IMR-90 (cell line): ENCODE measurements at regions not wholly inside any gene's neighbourhood (a gene's known extent, or its start where the extent isn't known, plus 50 kb on each side); places are given as distances from the start of the nearest gene placed in this dataset.

Experiments
- ATAC-seq: fragments of 200-7000 bp; cut with Tn5 transposase; 2 replicates; pipeline ENCODE4 v1.9.1; 2020; ENCODE audit warnings: low read depth, mild to moderate bottlenecking, moderate library complexity
- BruUV-seq: library from RNA; stranded (reverse); fragments of 400-500 nt; replicated peaks from 2 replicates; lab custom pipeline; 2021; lab: Mats Ljungman, UMichigan
- CTCF ChIA-PET: fragments of 300-600 bp; formaldehyde crosslinking; extraction: SDS; loops from one replicate; lab custom pipeline; 2021; ENCODE audit warnings: antibody characterized with exemption; lab: Yijun Ruan, JAX
- POLR2A ChIA-PET: fragments of 300-600 bp; sonication (Branson Sonifier 250); formaldehyde crosslinking; loops from one replicate; lab custom pipeline; 2022; ENCODE audit warnings: antibody characterized with exemption; ENCODE audit not compliant: unreplicated experiment; lab: Charles Lee
- DNase-seq: peaks from one replicate; pipeline ENCODE4 v3.0.0; 2013
- H2AFZ ChIP-seq: replicated peaks from 2 replicates; pipeline ENCODE3; 2013; ENCODE audit warnings: low read length, mild to moderate bottlenecking; ENCODE audit not compliant: poor library complexity
- H2AK5ac ChIP-seq: 2 replicates; pipeline ENCODE4 v1.6.1; 2013; ENCODE audit warnings: low read depth, low read length, inconsistent platforms
- H2AK9ac ChIP-seq: replicated peaks from 2 replicates; pipeline ENCODE3; 2013; ENCODE audit warnings: mild to moderate bottlenecking, low read depth, low read length, moderate library complexity; ENCODE audit not compliant: poor library complexity
- H2BK120ac ChIP-seq: 2 replicates; pipeline ENCODE4 v1.6.1; 2013; ENCODE audit warnings: low read depth, low read length, inconsistent platforms
- H2BK15ac ChIP-seq: 3 replicates; pipeline ENCODE4 v1.6.1; 2013; ENCODE audit warnings: low read depth, low read length, inconsistent platforms
- H2BK20ac ChIP-seq: 2 replicates; pipeline ENCODE4 v1.6.1; 2013; ENCODE audit warnings: low read depth, mild to moderate bottlenecking, inconsistent platforms, low read length, moderate library complexity
- H2BK5ac ChIP-seq: 2 replicates; pipeline ENCODE4 v1.6.1; 2013; ENCODE audit warnings: mild to moderate bottlenecking, low read depth, low read length, inconsistent platforms; ENCODE audit not compliant: poor library complexity, severe bottlenecking
- H3K14ac ChIP-seq: replicated peaks from 2 replicates; pipeline ENCODE4 v1.6.1; 2013; ENCODE audit warnings: low read depth, low read length, inconsistent platforms
- H3K18ac ChIP-seq: 2 replicates; pipeline ENCODE4 v1.6.1; 2013; ENCODE audit warnings: low read depth, low read length, control low read depth
- H3K23ac ChIP-seq: 2 replicates; pipeline ENCODE4 v1.6.1; 2013; ENCODE audit warnings: low read depth, low read length, inconsistent platforms
- H3K27ac ChIP-seq: 2 replicates; pipeline ENCODE4 v1.5.1; 2013; ENCODE audit warnings: mild to moderate bottlenecking, control low read depth, low read length; ENCODE audit not compliant: insufficient read depth
- H3K27me3 ChIP-seq: 2 replicates; pipeline ENCODE4 v1.6.1; 2013; ENCODE audit warnings: low read length; ENCODE audit not compliant: control insufficient read depth, insufficient read depth
- H3K36me3 ChIP-seq: 2 replicates; pipeline ENCODE4 v1.6.1; 2013; ENCODE audit warnings: low read length, mixed read lengths; ENCODE audit not compliant: control insufficient read depth, insufficient read depth
- H3K4ac ChIP-seq: 2 replicates; pipeline ENCODE4 v1.6.1; 2013; ENCODE audit warnings: low read depth, low read length, inconsistent platforms
- H3K4me1 ChIP-seq: 2 replicates; pipeline ENCODE4 v1.6.1; 2013; ENCODE audit warnings: low read length, mixed read lengths; ENCODE audit not compliant: control insufficient read depth, insufficient read depth
- H3K4me2 ChIP-seq: 2 replicates; pipeline ENCODE4 v1.6.1; 2013; ENCODE audit warnings: low read depth, mild to moderate bottlenecking, control low read depth, low read length, moderate library complexity
- H3K4me3 ChIP-seq: 2 replicates; pipeline ENCODE4 v1.5.1; 2013; ENCODE audit warnings: low read depth, mild to moderate bottlenecking, control low read depth, low read length, moderate library complexity; ENCODE audit not compliant: insufficient read depth
- H3K56ac ChIP-seq: 2 replicates; pipeline ENCODE4 v1.6.1; 2013; ENCODE audit warnings: low read length, inconsistent platforms; ENCODE audit not compliant: insufficient read depth; ENCODE audit errors: extremely low read depth
- H3K79me1 ChIP-seq, 2 experiments: 2 replicates each; pipeline ENCODE4 v1.6.1; 2013; ENCODE audit warnings: low read length in 2 of 2, inconsistent platforms in 1 of 2, low read depth in 1 of 2
- H3K9ac ChIP-seq: 2 replicates; pipeline ENCODE4 v1.6.1; 2013; ENCODE audit warnings: low read depth, low read length, control low read depth
- H3K9me1 ChIP-seq: 2 replicates; pipeline ENCODE4 v1.6.1; 2013; ENCODE audit warnings: low read length, inconsistent platforms; ENCODE audit not compliant: insufficient read depth
- H3K9me3 ChIP-seq: 2 replicates; pipeline ENCODE4 v1.6.1; 2013; ENCODE audit warnings: low read length; ENCODE audit not compliant: control insufficient read depth, insufficient read depth
- H4K20me1 ChIP-seq: 2 replicates; pipeline ENCODE4 v1.6.1; 2013; ENCODE audit warnings: low read length, inconsistent platforms; ENCODE audit not compliant: insufficient read depth
- H4K5ac ChIP-seq: 2 replicates; pipeline ENCODE4 v1.6.1; 2013; ENCODE audit warnings: mild to moderate bottlenecking, low read depth, low read length, control low read depth
- H4K8ac ChIP-seq, 2 experiments: 2 replicates each; pipeline ENCODE4 v1.6.1; 2013; ENCODE audit warnings: low read depth in 2 of 2, low read length in 2 of 2, control low read depth in 1 of 2, inconsistent platforms in 1 of 2
- H4K91ac ChIP-seq: 2 replicates; pipeline ENCODE4 v1.6.1; 2013; ENCODE audit warnings: low read depth, low read length, inconsistent platforms; ENCODE audit not compliant: insufficient read depth
- BHLHE40 ChIP-seq: fragments of 150-350 bp; IDR thresholded peaks from 2 replicates; pipeline ENCODE4 v1.6.1; 2016; ENCODE audit warnings: mild to moderate bottlenecking, low read depth, low read length
- CEBPB ChIP-seq: IDR thresholded peaks from 2 replicates; pipeline ENCODE4 v1.6.1; 2012; ENCODE audit warnings: low read depth, low read length, improper control_type of control experiment
- CHD1 ChIP-seq: IDR thresholded peaks from 2 replicates; pipeline ENCODE4 v1.6.1; 2012; ENCODE audit warnings: low read depth, low read length, improper control_type of control experiment
- CTCF ChIP-seq: conservative IDR thresholded peaks from 2 replicates; pipeline ENCODE4 v1.5.1; 2012; ENCODE audit warnings: mild to moderate bottlenecking, low read depth, low read length, improper control_type of control experiment
- ELK1 ChIP-seq: fragments of 150-350 bp; IDR thresholded peaks from 2 replicates; pipeline ENCODE4 v1.6.1; 2016; ENCODE audit warnings: low read depth, mild to moderate bottlenecking, low read length, moderate library complexity, borderline replicate concordance
- FOS ChIP-seq: fragments of 150-350 bp; IDR thresholded peaks from 2 replicates; pipeline ENCODE4 v1.6.1; 2016; ENCODE audit warnings: low read depth, low read length
- MAFK ChIP-seq: IDR thresholded peaks from 2 replicates; pipeline ENCODE4 v1.6.1; 2012; ENCODE audit warnings: low read depth, low read length, improper control_type of control experiment
- MAZ ChIP-seq: IDR thresholded peaks from 2 replicates; pipeline ENCODE4 v1.6.1; 2012; ENCODE audit warnings: low read depth, mild to moderate bottlenecking, low read length, improper control_type of control experiment, moderate library complexity, borderline replicate concordance
- MXI1 ChIP-seq: IDR thresholded peaks from 2 replicates; pipeline ENCODE4 v1.6.1; 2012; ENCODE audit warnings: low read depth, mild to moderate bottlenecking, low read length, moderate library complexity, borderline replicate concordance
- NFE2L2 ChIP-seq: fragments of 150-350 bp; IDR thresholded peaks from 2 replicates; pipeline ENCODE4 v1.6.1; 2016; ENCODE audit warnings: low read depth, mild to moderate bottlenecking, low read length
- POLR2A ChIP-seq: IDR thresholded peaks from 2 replicates; pipeline ENCODE4 v1.6.1; 2012; ENCODE audit warnings: mild to moderate bottlenecking, low read depth, low read length
- RAD21 ChIP-seq: IDR thresholded peaks from 2 replicates; pipeline ENCODE4 v1.6.1; 2012; ENCODE audit warnings: low read length, improper control_type of control experiment
- RCOR1 ChIP-seq: IDR thresholded peaks from 2 replicates; pipeline ENCODE4 v1.6.1; 2012; ENCODE audit warnings: mild to moderate bottlenecking, low read length, improper control_type of control experiment; ENCODE audit not compliant: insufficient replicate concordance
- RFX5 ChIP-seq: IDR thresholded peaks from 2 replicates; pipeline ENCODE4 v1.8.0; 2012; ENCODE audit warnings: low read depth, mild to moderate bottlenecking, low read length, moderate library complexity
- SMC3 ChIP-seq: fragments of 150-350 bp; IDR thresholded peaks from 2 replicates; pipeline ENCODE4 v1.6.1; 2016; ENCODE audit warnings: low read depth, mild to moderate bottlenecking, antibody characterized with exemption, low read length, moderate library complexity
- USF2 ChIP-seq: fragments of 150-350 bp; IDR thresholded peaks from 2 replicates; pipeline ENCODE4 v1.6.1; 2017; ENCODE audit warnings: mild to moderate bottlenecking, antibody characterized with exemption, low read length, low read depth
- WGBS, 2 experiments: methylation state at CpG; one replicate each; pipeline versions ENCODE4 v1.1.5 to v1.1.7; 2013; ENCODE audit warnings: missing lambda C conversion rate in 2 of 2; ENCODE audit not compliant: insufficient read length in 1 of 2; ENCODE audit errors: extremely low coverage in 2 of 2; 5-methylcytosine and 5-hydroxymethylcytosine counted together
- dilution Hi-C: fragments of 300-500 bp; cut with HindIII; formaldehyde crosslinking; loops from one replicate; pipeline ENCODE4 v1.14.3; 2018; ENCODE audit warnings: low sequenced_read_pairs; ENCODE audit not compliant: unreplicated experiment
- in situ Hi-C: fragments of 300-500 bp; cut with MboI; formaldehyde crosslinking; loops from 3 replicates; pipeline ENCODE4 v1.14.3; 2019; ENCODE audit warnings: low sequenced_read_pairs, inconsistent platforms, mixed read lengths
- intact Hi-C: fragments of 100-400 bp; cut with micrococcal nuclease; formaldehyde crosslinking; loops from 2 replicates; pipeline ENCODE4 v1.10.0; 2022

GRCh38 chr1:55378582-55378981 is 163.4 kb upstream of the USP24 start:
- H4K91ac ChIP-seq, result peak overlapping the region; percentile 91
- H3K23ac ChIP-seq, result no peak overlapping the region
- peak overlapping the region; percentile 34; the same call in 1 of the 2 replicates for H3K14ac ChIP-seq
- H3K27ac ChIP-seq, result peak overlapping the region; percentile 83; the same call in 1 of the 2 replicates
- DNase-seq (peak; percentile 64), ATAC-seq (peak; percentile 58; the same call in 1 of the 2 replicates)
- H3K9me3 ChIP-seq, result no peaks in the 10 kb centered on the region
- H2BK15ac ChIP-seq, result peak overlapping the region; percentile 45; the same call in 2 of the 3 replicates
- no peak overlapping the region for H3K4me3 ChIP-seq
- in situ Hi-C loops, result no loop called here
- CTCF ChIA-PET, result interaction anchor here (0.7 to 2.5 kb wide), 11 partner anchors 9 to 925 kb away, joined by 3 to 8 read pairs (median 3); no protein-coding TSS in a partner anchor
- no peaks in the 10 kb centered on the region for H3K27me3 ChIP-seq
- H2AK5ac ChIP-seq, result peak overlapping the region; percentile 92
- H3K4me1 ChIP-seq, result peaks cover 15% of the 10 kb centered on the region
- peak overlapping the region; percentile 7 for H2AK9ac ChIP-seq
- no peaks in the 10 kb centered on the region for H3K36me3 ChIP-seq
- peak overlapping the region; percentile 92 for H2BK120ac ChIP-seq
- no peaks in the 10 kb centered on the region for H4K20me1 ChIP-seq
- POLR2A ChIA-PET, result no interaction called here
- WGBS, 2 experiments, result 38% methylated on average over 2 of the region's 10 CpGs; no CpG with 5 or more reads in 1 of the 2 experiments
- peak overlapping the region; percentile 89 for H2BK20ac ChIP-seq
- TF ChIP-seq FOS, result no peak
- TF ChIP-seq RAD21, result peak; percentile 81
- no peak for TF ChIP-seq CHD1
- no peak for TF ChIP-seq USF2
- TF ChIP-seq SMC3, result peak; percentile 75
- no peak for TF ChIP-seq BHLHE40
- no peak for TF ChIP-seq CEBPB
- no peak for TF ChIP-seq MXI1
- no peak for TF ChIP-seq RFX5
- no peak for TF ChIP-seq NFE2L2
- peak; percentile 14 for TF ChIP-seq RCOR1
- no peak for TF ChIP-seq ELK1
- no peak for TF ChIP-seq POLR2A
- peak; percentile 71 for TF ChIP-seq CTCF
- no peak for TF ChIP-seq MAFK
- no peak for TF ChIP-seq MAZ
- H4K5ac ChIP-seq, result peak overlapping the region; percentile 86
- dilution Hi-C loops, result no loop called here
- BruUV-seq, result no TSS peak
- H4K8ac ChIP-seq, result peak overlapping the region; percentile 65 to 85
- H3K9ac ChIP-seq, result peak overlapping the region; percentile 41; the same call in 1 of the 2 replicates
- H3K79me1 ChIP-seq, result no peaks in the 10 kb centered on the region
- no peak overlapping the region for H3K56ac ChIP-seq
- peak overlapping the region; percentile 84 for H2AFZ ChIP-seq
- H3K18ac ChIP-seq, result peak overlapping the region; percentile 84
- intact Hi-C loops, result loop anchor here (2.0 to 10.0 kb wide), 4 partner anchors 129 to 1096 kb away; no protein-coding TSS in a partner anchor
- H2BK5ac ChIP-seq, result peak overlapping the region; percentile 42
- H3K4ac ChIP-seq, result peak overlapping the region; percentile 86
- H3K4me2 ChIP-seq, result no peak overlapping the region
- peaks cover 19% of the 10 kb centered on the region for H3K9me1 ChIP-seq
